A172 (cell line): ENCODE measurements at regions not wholly inside any gene's neighbourhood (a gene's known extent, or its start where the extent isn't known, plus 50 kb on each side); places are given as distances from the start of the nearest gene placed in this dataset.

Experiments used
- DNase-seq: peaks from one replicate; pipeline ENCODE4 v3.0.0-alpha.2; 2015; ENCODE audit warnings: low spot score

DNA sequence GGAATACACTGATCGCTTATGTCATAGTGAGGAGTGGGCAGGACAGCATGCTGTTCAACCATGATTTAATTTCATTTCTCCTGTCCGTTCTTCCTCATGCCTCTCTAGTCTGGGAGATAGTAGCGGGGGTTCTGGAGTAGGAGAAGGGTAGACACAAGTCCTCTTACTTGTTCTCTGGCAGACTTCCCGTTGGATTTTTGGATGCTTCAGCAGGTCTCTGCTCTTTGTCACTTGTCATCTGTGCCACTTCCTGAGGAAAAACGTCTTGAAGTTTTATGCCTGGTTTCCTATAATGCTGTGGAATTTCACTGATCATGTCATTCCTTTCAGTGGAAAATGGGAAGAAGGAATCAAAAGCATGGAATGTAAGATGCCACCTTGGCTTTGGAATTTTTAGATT, 154.7 kb downstream of the GATB start:
- no peak for DNase-seq

DNA sequence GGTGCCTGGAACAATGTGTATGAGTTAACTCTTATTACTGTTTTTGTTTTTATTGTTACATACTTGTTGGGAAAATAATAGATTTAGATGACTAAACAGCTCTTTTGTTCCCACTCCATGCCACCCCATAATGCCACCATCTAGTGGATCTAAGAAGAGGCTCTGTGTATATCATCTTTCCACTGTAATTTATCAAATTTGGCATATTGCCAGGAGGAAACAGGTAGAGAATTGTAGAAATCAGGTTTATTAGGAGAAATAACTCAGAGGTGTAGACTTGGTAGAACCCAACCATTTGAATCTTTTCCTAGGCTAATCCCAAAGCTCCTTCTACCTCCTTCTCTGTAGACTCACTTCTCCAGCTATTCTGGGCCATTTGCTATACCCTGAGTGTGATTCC, 150.6 kb downstream of the GATB start:
- DNase-seq = no peak

DNA sequence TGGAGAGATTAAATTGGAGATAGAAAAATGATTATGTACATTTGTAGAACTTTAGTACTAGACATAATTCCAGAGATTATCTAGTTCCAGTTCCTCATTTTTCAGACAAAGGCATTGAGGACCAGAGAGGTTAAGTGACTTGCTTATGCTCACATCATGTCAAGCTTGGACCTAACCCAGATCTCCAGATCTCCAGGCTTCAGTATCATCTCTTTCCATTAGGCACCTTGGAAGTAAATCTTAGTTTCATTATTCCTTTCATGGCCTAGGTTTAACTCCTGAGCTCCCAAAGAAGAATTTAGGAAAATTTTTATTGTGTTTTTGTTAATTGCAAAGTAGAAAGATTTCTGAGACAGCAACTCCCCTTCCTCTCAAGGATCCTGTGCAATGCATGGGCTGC, 148.8 kb downstream of the GATB start:
- DNase-seq = no peak

DNA sequence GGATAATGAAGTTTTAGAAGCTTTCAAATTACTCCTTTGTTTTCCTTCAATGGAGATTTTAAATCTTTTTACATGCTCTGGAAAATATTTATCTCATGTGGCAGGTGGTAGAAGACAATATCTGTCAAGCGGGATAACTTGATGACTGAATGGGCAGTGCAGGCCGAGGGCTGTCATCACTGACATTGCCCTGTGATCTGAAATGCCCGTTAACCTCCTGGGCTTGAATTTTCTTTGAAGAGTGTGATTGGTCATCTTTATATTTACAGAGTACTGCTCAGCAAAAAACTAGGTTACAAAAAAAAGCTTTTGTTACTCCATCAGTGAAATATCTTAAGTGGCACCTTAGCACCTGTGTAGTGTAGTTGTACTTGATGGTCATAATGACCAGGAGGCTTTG, 147.5 kb downstream of the GATB start:
- DNase-seq = no peak

DNA sequence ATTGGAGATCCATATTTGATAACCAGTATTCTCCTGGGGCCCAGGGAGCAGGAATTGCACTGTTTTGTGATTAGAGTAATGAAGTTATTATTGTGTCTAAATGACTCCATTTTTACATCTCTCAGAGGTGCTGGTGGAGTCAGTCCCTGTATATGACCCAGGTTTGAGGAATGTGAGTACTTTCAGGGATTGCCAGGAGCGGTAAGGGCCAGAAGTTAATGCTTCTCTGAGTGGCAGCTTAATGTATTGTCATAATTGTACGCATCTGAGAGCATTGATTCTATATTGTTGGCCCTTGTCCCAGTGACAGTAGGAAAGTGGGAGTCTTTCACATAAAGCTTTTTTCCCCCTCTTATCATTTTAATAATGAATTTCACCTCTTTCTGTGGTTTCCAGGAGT, 146.2 kb downstream of the GATB start:
- DNase-seq = no peak

DNA sequence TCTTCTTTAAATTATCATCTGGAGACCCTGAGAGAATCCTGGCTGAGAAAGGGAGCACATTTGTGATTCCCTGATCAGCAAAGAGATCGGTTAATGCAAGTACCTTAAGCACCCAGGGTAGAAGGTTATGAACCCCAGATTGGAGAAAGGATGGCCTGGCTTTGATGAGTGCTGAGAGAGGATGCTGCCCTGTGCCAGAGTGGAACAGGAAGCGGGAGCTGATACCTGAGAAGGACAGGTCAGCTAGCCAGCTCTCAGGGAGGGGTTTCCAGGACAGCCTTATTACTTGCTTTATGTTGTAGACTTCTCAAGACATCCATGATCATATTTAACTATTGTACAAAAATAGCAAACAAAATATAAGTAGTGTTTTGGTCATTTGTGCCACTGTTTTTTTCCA, 141.9 kb downstream of the GATB start:
- no peak for DNase-seq

DNA sequence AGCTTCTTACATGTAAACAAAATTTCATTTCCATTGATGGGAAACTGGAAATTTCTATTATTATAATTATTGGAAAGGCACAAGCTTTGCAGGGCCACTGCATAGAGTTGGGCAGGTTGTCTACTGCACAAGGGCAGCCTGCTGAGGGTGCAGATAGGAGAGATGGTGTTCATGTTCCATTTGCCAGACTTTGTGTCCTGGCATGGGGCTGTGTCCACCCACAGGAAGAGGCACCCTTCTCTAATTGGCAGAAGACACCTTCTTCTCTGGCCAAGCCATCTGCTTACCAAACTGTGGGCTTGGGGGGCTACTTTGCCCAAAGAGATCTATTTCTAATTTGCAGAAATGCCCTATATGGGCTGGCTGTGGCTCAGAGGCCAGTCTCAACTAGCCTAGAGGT, 140.7 kb downstream of the GATB start:
- DNase-seq = no peak
